Loucy (cell line): ENCODE measurements at regions not wholly inside any gene's neighbourhood (a gene's known extent, or its start where the extent isn't known, plus 50 kb on each side); places are given as distances from the start of the nearest gene placed in this dataset.

Experiments used
- CTCF ChIP-seq: fragments of 200-600 bp; sonication (generic); conservative IDR thresholded peaks from 2 replicates; pipeline ENCODE4 v1.5.1; 2014; ENCODE audit warnings: mild to moderate bottlenecking, antibody characterized with exemption, low read length
- EZH2phosphoT487 ChIP-seq: fragments of 200-600 bp; IDR thresholded peaks from 2 replicates; pipeline ENCODE4 v1.6.1; 2018; ENCODE audit warnings: antibody characterized with exemption, mild to moderate bottlenecking, moderate library complexity, borderline replicate concordance

- TF ChIP-seq CTCF (no peak), EZH2phosphoT487 (no peak)
These were observed 680.6 kb downstream of the EPHA3 start for GRCh38 chr3:89787979-89788378.
